Activated B cell treated with CpG ODN at 0.5 μM for 24 hours (primary cell): ENCODE measurements at regions not wholly inside any gene's neighbourhood (a gene's known extent, or its start where the extent isn't known, plus 50 kb on each side); places are given as distances from the start of the nearest gene placed in this dataset.

Source experiments
- ATAC-seq: fragments of 200-7000 bp; cut with Tn5 transposase; one replicate; pipeline ENCODE4 v1.10.0; 2021; ENCODE audit warnings: low read depth, mild to moderate bottlenecking, moderate library complexity
- CTCF ChIA-PET: fragments of 350-600 bp; sonication (Branson Sonifier 250); formaldehyde crosslinking; loops from one replicate; lab custom pipeline; 2021; ENCODE audit warnings: antibody characterized with exemption; lab: Charles Lee
- POLR2A ChIA-PET: fragments of 350-600 bp; sonication (Branson Sonifier 250); formaldehyde crosslinking; loops from one replicate; lab custom pipeline; 2021; ENCODE audit warnings: antibody characterized with exemption; lab: Charles Lee
- DNase-seq: peaks from one replicate; pipeline ENCODE4 v3.0.0; 2022
- H3K27ac Mint-ChIP-seq: one replicate; pipeline ENCODE4 v1.8.0; 2020; ENCODE audit warnings: mixed read lengths
- H3K27me3 Mint-ChIP-seq: one replicate; pipeline ENCODE4 v1.8.0; 2021; ENCODE audit warnings: mixed read lengths
- H3K36me3 Mint-ChIP-seq: one replicate; pipeline ENCODE4 v1.8.0; 2021; ENCODE audit warnings: low read depth, mixed read lengths
- H3K4me1 Mint-ChIP-seq: one replicate; pipeline ENCODE4 v1.8.0; 2021; ENCODE audit warnings: mixed read lengths
- H3K4me3 Mint-ChIP-seq: one replicate; pipeline ENCODE4 v1.8.0; 2020; ENCODE audit warnings: mild to moderate bottlenecking, mixed read lengths
- H3K9me3 Mint-ChIP-seq: one replicate; pipeline ENCODE4 v1.8.0; 2020; ENCODE audit warnings: mixed read lengths
- CTCF ChIP-seq: fragments of 200-600 bp; IDR thresholded peaks from one replicate; pipeline ENCODE4 v1.8.0; 2022; ENCODE audit warnings: antibody characterized with exemption, mild to moderate bottlenecking
- intact Hi-C: fragments of 100-400 bp; cut with micrococcal nuclease; formaldehyde crosslinking; loops from one replicate; pipeline ENCODE4 v1.15.1; 2024

GRCh38 chr16:66172463-66172862, 194.0 kb upstream of the CDH5 start:
- POLR2A ChIA-PET: no interaction called here
- DNase-seq (no peak), ATAC-seq (no peak)
- TF ChIP-seq CTCF: no peak
- Mint-ChIP-seq H3K36me3 (no peaks in the 10 kb centered on the region), H3K9me3 (no peaks in the 10 kb centered on the region), H3K4me1 (no peaks in the 10 kb centered on the region), H3K27ac (no peak overlapping the region), H3K27me3 (peaks cover 10% of the 10 kb centered on the region), H3K4me3 (no peak overlapping the region)
- intact Hi-C loops: no loop called here
- CTCF ChIA-PET: no interaction called here

GRCh38 chr16:66171578-66171977, 194.9 kb upstream of the CDH5 start:
- H3K36me3 Mint-ChIP-seq: no peaks in the 10 kb centered on the region

GRCh38 chr16:66170989-66171388, 195.5 kb upstream of the CDH5 start:
- no peaks in the 10 kb centered on the region for H3K9me3 Mint-ChIP-seq
- ATAC-seq (no peak), DNase-seq (no peak)
- POLR2A ChIA-PET: no interaction called here
- no peak overlapping the region for H3K27ac Mint-ChIP-seq
- CTCF ChIA-PET: no interaction called here
- H3K27me3 Mint-ChIP-seq: peaks cover 5% of the 10 kb centered on the region
- no peaks in the 10 kb centered on the region for H3K36me3 Mint-ChIP-seq
- no peak overlapping the region for H3K4me3 Mint-ChIP-seq
- TF ChIP-seq CTCF: no peak
- no peaks in the 10 kb centered on the region for H3K4me1 Mint-ChIP-seq
- intact Hi-C loops: no loop called here

More at GRCh38 chr16:66171578-66171977, 194.9 kb upstream of the CDH5 start:
- no peak overlapping the region for H3K4me3 Mint-ChIP-seq
- no peaks in the 10 kb centered on the region for H3K4me1 Mint-ChIP-seq
- no peak overlapping the region for H3K27ac Mint-ChIP-seq
- POLR2A ChIA-PET: no interaction called here
- CTCF ChIA-PET: no interaction called here
- no peak for TF ChIP-seq CTCF
- peaks cover 5% of the 10 kb centered on the region for H3K27me3 Mint-ChIP-seq
- DNase-seq: no peak
- intact Hi-C loops: no loop called here
- no peak for ATAC-seq
- H3K9me3 Mint-ChIP-seq: no peaks in the 10 kb centered on the region

- Mint-ChIP-seq H3K27ac (no peak overlapping the region), H3K9me3 (no peaks in the 10 kb centered on the region), H3K4me3 (no peak overlapping the region), H3K27me3 (peaks cover 5% of the 10 kb centered on the region), H3K36me3 (no peaks in the 10 kb centered on the region), H3K4me1 (no peaks in the 10 kb centered on the region)
- DNase-seq (no peak), ATAC-seq (no peak)
- intact Hi-C loops: no loop called here
- ChIA-PET POLR2A (no interaction called here), CTCF (no interaction called here)
- TF ChIP-seq CTCF: no peak
These were observed 196.7 kb upstream of the CDH5 start for GRCh38 chr16:66169817-66170216.

- POLR2A ChIA-PET: no interaction called here
- CTCF ChIA-PET: no interaction called here
These were observed 197.7 kb upstream of the CDH5 start for GRCh38 chr16:66168777-66169176.

More at GRCh38 chr16:66168777-66169176, 197.7 kb upstream of the CDH5 start:
- ATAC-seq (no peak), DNase-seq (no peak)
- Mint-ChIP-seq H3K27ac (no peak overlapping the region), H3K9me3 (no peaks in the 10 kb centered on the region), H3K36me3 (no peaks in the 10 kb centered on the region), H3K4me3 (no peak overlapping the region), H3K27me3 (peaks cover 5% of the 10 kb centered on the region), H3K4me1 (no peaks in the 10 kb centered on the region)
- intact Hi-C loops: no loop called here
- TF ChIP-seq CTCF: no peak
